ENCODE measurements at regions not wholly inside any gene's neighbourhood (a gene's known extent, or its start where the extent isn't known, plus 50 kb on each side); places are given as distances from the start of the nearest gene placed in this dataset.

DNA sequence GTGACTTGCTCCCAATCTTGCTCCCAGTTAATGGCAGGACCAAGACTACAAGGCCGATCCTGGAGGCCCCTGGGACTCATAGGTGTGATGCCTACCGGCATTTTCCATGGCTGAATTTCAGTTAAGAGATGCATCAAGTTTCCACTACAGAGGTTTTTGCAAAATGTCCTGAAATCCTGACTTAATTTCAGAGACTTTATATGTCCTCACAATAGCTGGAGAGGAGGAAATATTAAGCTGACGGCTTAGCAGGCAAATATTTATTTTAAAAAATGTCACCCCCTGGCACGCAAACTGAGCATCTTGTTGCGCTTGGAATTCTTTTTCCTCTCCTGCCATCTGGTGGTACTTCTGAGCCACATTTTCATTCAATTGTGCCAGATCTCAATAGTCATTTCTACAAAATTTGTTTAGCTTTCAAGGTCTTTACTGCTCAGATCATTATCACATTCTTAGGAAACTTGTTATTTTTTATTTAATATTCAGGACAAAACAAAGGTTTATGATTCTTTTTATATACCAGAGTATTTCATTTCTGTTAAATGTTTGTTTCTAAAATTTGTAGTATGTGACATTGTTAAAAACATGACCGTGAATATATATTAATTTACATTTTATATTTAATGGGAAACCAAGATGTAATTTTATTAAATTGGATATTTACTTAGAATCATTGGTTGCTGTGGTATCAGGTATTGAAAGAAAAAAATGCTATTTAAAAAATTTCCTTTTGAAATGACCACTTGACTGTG, 189.2 kb upstream of the THRB start:
- no peak for TF ChIP-seq POLR2AphosphoS5 (IDR thresholded peaks at IDR 0.05; ENCODE audit: low read length)
- TF ChIP-seq CTCF (IDR thresholded peaks at IDR 0.05 in 2 of 3, conservative IDR thresholded peaks at IDR 0.05 in 1 of 3; ENCODE audit: control insufficient read depth in 2 of 3, extremely low read depth in 1 of 3, insufficient read depth in 1 of 3, low read depth in 3 of 3, low read length in 3 of 3) = peak in 1 of 3 experiments; percentile 31; a peak in 3 of 6 replicates
- no peak for TF ChIP-seq CBFB (IDR thresholded peaks at IDR 0.05; ENCODE audit: low read depth)
- no peak for TF ChIP-seq HDGF (IDR thresholded peaks at IDR 0.05)
- no peak for TF ChIP-seq RUNX3 (IDR thresholded peaks at IDR 0.05; ENCODE audit: low read length)
- TF ChIP-seq ATF2 (IDR thresholded peaks at IDR 0.05; ENCODE audit: low read length) = no peak
- TF ChIP-seq NRF1 (conservative IDR thresholded peaks at IDR 0.05; ENCODE audit: low read depth, low read length) = no peak
- TF ChIP-seq RBBP5 (conservative IDR thresholded peaks at IDR 0.05) = no peak
- no peak for TF ChIP-seq RCOR1 (conservative IDR thresholded peaks at IDR 0.05; ENCODE audit: low read depth, low read length)
- TF ChIP-seq, protein P1, sequence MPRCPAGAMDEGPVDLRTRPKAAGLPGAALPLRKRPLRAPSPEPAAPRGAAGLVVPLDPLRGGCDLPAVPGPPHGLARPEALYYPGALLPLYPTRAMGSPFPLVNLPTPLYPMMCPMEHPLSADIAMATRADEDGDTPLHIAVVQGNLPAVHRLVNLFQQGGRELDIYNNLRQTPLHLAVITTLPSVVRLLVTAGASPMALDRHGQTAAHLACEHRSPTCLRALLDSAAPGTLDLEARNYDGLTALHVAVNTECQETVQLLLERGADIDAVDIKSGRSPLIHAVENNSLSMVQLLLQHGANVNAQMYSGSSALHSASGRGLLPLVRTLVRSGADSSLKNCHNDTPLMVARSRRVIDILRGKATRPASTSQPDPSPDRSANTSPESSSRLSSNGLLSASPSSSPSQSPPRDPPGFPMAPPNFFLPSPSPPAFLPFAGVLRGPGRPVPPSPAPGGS (IDR thresholded peaks at IDR 0.05; ENCODE audit: borderline replicate concordance, insufficient read depth, low read depth, low read length, poor library complexity, severe bottlenecking) = no peak
- TF ChIP-seq FOXM1 (IDR thresholded peaks at IDR 0.05; ENCODE audit: low read depth, low read length) = no peak
- no peak; the same call in 1 of the 2 replicates for TF ChIP-seq SMC3 (IDR thresholded peaks at IDR 0.05; ENCODE audit: borderline replicate concordance, low read length)

Measured in GM12878 (cell line).